Esophagus squamous epithelium (tissue), 5 donors: ENCODE measurements at regions not wholly inside any gene's neighbourhood (a gene's known extent, or its start where the extent isn't known, plus 50 kb on each side); places are given as distances from the start of the nearest gene placed in this dataset.

Source experiments
- DNase-seq: peaks from one replicate; lab custom pipeline; 2025; lab: John Stamatoyannopoulos, UW
- H3K27ac ChIP-seq, 4 donors: fragments of 200-600 bp; sonication (generic); one replicate each; pipeline ENCODE4 v1.5.1; 2016 to 2019; ENCODE audit warnings: mild to moderate bottlenecking in 1 of 4
- H3K27me3 ChIP-seq, 4 donors: fragments of 200-600 bp; sonication (generic); 1 replicate in 3 of 4; 2 replicates in 1 of 4; pipeline versions ENCODE4 v1.5.1 to v1.6.0; 2017 to 2021; ENCODE audit warnings: antibody characterized with exemption in 1 of 4
- H3K36me3 ChIP-seq, 3 donors: fragments of 200-600 bp; sonication (generic); one replicate each; pipeline ENCODE4 v1.5.1; 2016 to 2019
- H3K4me1 ChIP-seq, 3 donors: fragments of 200-600 bp; sonication (generic); one replicate each; pipeline ENCODE4 v1.5.1; 2017 to 2019
- H3K4me3 ChIP-seq, 4 donors: fragments of 200-600 bp; sonication (generic); 1 replicate in 3 of 4; 2 replicates in 1 of 4; pipeline ENCODE4 v1.5.1; 2016 to 2019; ENCODE audit warnings: mild to moderate bottlenecking in 2 of 4, moderate library complexity in 1 of 4
- H3K9me3 ChIP-seq, 3 donors: fragments of 200-600 bp; sonication (generic); one replicate each; pipeline ENCODE4 v1.5.1; 2016 to 2019
- POLR2A ChIP-seq, 4 donors: fragments of 450-650 bp; IDR thresholded peaks; one replicate each; pipeline ENCODE4 v1.6.1; 2017; ENCODE audit warnings: antibody characterized with exemption in 4 of 4, mild to moderate bottlenecking in 4 of 4, moderate library complexity in 3 of 4
- WGBS, 2 donors: methylation state at CpG; one replicate each; pipeline ENCODE4 v1.1.5; 2018; 5-methylcytosine and 5-hydroxymethylcytosine counted together
- intact Hi-C: fragments of 100-400 bp; cut with DNase I; formaldehyde crosslinking; loops from one replicate; pipeline ENCODE4 v1.15.0; 2022
- TF ChIP-seq, protein P1 (sequence below), 6 experiments: fragments of 450-650 bp in 4 of 6; fragments of 200-600 bp in 2 of 6; sonication (generic) in 2 of 6; IDR thresholded peaks; one replicate each; pipeline ENCODE4 v1.5.1; 2016 to 2019; ENCODE audit warnings: antibody characterized with exemption in 6 of 6, mild to moderate bottlenecking in 4 of 6, moderate library complexity in 4 of 6
- donor health status: DM: yes; HTN: yes; CAD: no.

DNA sequence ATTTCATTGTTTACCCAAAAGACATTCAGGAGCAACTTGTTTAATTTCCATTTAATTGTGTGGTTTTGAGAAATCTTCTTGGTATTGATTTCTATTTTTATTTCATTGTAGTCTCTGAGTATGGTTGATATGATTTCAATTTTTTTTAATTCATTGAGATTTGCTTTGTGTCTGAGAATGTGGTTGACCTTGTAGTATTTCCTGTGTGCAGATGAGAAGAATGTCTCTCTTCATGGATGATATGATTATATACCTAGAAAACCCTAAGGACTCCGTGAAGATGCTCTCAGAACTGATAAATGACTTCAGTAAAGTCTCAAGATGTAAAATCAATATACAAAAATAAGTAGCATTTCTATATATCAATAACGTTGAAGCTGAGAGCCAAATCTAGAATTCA, 202.4 kb upstream of the CDH9 start:
- TF ChIP-seq, protein P1, sequence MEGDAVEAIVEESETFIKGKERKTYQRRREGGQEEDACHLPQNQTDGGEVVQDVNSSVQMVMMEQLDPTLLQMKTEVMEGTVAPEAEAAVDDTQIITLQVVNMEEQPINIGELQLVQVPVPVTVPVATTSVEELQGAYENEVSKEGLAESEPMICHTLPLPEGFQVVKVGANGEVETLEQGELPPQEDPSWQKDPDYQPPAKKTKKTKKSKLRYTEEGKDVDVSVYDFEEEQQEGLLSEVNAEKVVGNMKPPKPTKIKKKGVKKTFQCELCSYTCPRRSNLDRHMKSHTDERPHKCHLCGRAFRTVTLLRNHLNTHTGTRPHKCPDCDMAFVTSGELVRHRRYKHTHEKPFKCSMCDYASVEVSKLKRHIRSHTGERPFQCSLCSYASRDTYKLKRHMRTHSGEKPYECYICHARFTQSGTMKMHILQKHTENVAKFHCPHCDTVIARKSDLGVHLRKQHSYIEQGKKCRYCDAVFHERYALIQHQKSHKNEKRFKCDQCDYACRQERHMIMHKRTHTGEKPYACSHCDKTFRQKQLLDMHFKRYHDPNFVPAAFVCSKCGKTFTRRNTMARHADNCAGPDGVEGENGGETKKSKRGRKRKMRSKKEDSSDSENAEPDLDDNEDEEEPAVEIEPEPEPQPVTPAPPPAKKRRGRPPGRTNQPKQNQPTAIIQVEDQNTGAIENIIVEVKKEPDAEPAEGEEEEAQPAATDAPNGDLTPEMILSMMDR (IDR thresholded peaks at IDR 0.05), result no peak
- no peak for TF ChIP-seq POLR2A (IDR thresholded peaks at IDR 0.05)
- intact Hi-C loops, result no loop called here
- Histone ChIP-seq H3K9me3 (peaks cover 0 to 3% (median 0%) of the 10 kb centered on the region in 3 donors), H3K36me3 (no peaks in the 10 kb centered on the region), H3K27me3 (no peaks in the 10 kb centered on the region), H3K27ac (no peak overlapping the region), H3K4me3 (no peak overlapping the region), H3K4me1 (no peaks in the 10 kb centered on the region)
- DNase-seq, result no peak
- WGBS, 2 donors, result 56 to 58% methylated on average over 2 of the region's 2 CpGs

DNA sequence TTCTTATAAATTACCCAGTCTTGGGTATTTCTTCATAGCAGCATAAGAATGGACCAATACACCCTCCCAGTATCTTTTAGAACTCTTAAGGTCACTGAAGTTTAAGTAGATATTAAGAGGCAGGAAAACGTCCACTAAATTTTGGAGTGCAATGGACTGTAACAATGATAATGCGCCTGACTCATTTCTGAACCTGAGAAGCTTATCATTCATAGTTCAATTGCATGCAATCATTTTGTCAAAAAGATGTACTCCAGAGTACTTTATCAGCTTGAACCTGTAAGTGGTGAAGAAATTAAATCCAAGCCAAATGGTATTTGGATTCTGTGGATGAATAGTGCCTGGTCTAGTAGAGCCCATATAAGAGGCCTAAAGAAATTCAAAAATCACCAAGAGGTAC, 196.5 kb upstream of the CDH9 start:
- Histone ChIP-seq H3K9me3 (peaks cover 0 to 6% (median 0%) of the 10 kb centered on the region in 3 donors), H3K4me1 (no peaks in the 10 kb centered on the region), H3K4me3 (no peak overlapping the region), H3K27ac (no peak overlapping the region), H3K27me3 (no peaks in the 10 kb centered on the region), H3K36me3 (no peaks in the 10 kb centered on the region)
- WGBS, 2 donors, result 51 to 75% methylated on average over 2 of the region's 2 CpGs
- intact Hi-C loops, result no loop called here
- TF ChIP-seq POLR2A (IDR thresholded peaks at IDR 0.05), result no peak
- TF ChIP-seq, protein P1 (IDR thresholded peaks at IDR 0.05), result no peak
- DNase-seq, result no peak

DNA sequence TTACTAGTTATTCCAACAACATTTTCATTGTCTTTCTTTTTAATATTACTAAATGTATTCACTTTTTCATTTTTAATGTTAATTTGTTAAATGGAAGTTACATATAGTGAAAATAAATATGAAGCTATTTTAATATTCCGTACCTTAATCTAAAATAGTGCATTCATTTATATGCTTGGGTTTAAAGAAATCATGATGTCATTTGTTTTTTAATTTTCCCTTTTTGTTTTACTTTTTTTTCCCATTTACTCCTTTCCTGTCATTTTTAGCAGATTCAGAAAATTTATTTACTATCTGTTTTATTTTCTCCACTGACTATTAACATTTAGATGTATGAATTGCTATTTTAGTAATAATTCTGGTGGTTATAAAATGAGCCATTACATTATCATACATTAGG, 183.0 kb upstream of the CDH9 start:
- intact Hi-C loops, result no loop called here
- Histone ChIP-seq H3K36me3 (no peaks in the 10 kb centered on the region), H3K9me3 (peaks cover 0 to 12% (median 0%) of the 10 kb centered on the region in 3 donors), H3K27me3 (no peaks in the 10 kb centered on the region), H3K4me3 (no peak overlapping the region), H3K4me1 (no peaks in the 10 kb centered on the region), H3K27ac (no peak overlapping the region)
- TF ChIP-seq, protein P1 (IDR thresholded peaks at IDR 0.05), result no peak
- no peak for TF ChIP-seq POLR2A (IDR thresholded peaks at IDR 0.05)
- DNase-seq, result no peak
- WGBS, 2 donors, result 88 to 100% methylated on average over 1 of the region's 1 CpG

DNA sequence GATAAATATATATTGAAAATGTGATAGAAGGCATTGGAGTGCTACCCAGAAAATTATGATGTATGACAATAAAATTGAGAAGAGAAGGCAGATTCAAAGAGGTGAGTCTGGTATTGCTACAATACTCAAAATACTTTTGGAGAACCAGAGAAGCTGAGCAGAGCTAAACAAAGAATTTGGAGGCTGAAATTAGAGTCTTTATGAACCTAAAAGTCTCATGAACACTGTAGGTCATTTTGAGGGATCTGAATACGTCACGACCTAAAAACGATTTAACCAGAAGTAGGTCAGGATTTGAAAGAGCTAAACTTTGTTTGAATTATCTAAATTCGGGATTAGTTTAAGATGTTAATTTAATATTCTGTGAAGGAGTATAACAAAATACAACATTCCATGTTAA, 182.4 kb upstream of the CDH9 start:
- no peaks in the 10 kb centered on the region for H3K36me3 ChIP-seq
- TF ChIP-seq, protein P1 (IDR thresholded peaks at IDR 0.05), result no peak
- TF ChIP-seq POLR2A (IDR thresholded peaks at IDR 0.05), result no peak
- 79 to 87% methylated on average over 4 of the region's 4 CpGs for WGBS, 2 donors
- H3K27me3 ChIP-seq, result no peaks in the 10 kb centered on the region
- no peak overlapping the region for H3K27ac ChIP-seq
- intact Hi-C loops, result no loop called here
- no peak for DNase-seq
- no peaks in the 10 kb centered on the region for H3K4me1 ChIP-seq
- H3K4me3 ChIP-seq, result no peak overlapping the region
- H3K9me3 ChIP-seq, result peaks cover 0 to 12% (median 0%) of the 10 kb centered on the region in 3 donors

DNA sequence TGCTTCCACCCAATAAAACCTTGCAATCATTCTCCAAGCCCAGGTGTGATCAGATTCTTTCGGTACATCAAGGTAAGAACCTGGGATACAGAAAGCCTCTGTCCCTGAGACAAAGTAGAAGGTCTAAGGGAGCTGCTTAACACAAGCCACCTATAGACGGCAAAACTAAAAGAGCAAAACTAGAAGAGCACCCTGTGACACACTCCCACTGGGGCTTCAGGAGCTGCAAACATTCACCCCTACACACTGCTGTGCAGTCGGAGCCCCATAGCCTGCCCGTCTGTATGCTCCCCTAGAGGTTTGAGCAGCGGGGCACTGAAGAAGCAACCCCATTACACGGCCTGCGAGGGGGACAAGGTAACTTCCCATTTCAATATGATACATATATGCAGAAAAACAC, 179.6 kb upstream of the CDH9 start:
- DNase-seq, result no peak
- TF ChIP-seq, protein P1 (IDR thresholded peaks at IDR 0.05), result no peak
- no peak for TF ChIP-seq POLR2A (IDR thresholded peaks at IDR 0.05)
- no peaks in the 10 kb centered on the region for H3K36me3 ChIP-seq
- no peak overlapping the region for H3K27ac ChIP-seq
- intact Hi-C loops, result no loop called here
- peaks cover 0 to 12% (median 0%) of the 10 kb centered on the region in 3 donors for H3K9me3 ChIP-seq
- H3K4me3 ChIP-seq, result no peak overlapping the region
- no peaks in the 10 kb centered on the region for H3K4me1 ChIP-seq
- 91% methylated on average over 7 of the region's 7 CpGs for WGBS, 2 donors
- no peaks in the 10 kb centered on the region for H3K27me3 ChIP-seq
